GM12878 (cell line): ENCODE measurements at regions not wholly inside any gene's neighbourhood (a gene's known extent, or its start where the extent isn't known, plus 50 kb on each side); places are given as distances from the start of the nearest gene placed in this dataset.

Experiments used
- ATAC-seq: fragments of 200-7000 bp; cut with Tn5 transposase; 3 replicates; pipeline ENCODE4 v1.9.1; 2020; ENCODE audit warnings: mild to moderate bottlenecking, moderate library complexity
- BruUV-seq: library from RNA; stranded (reverse); fragments of 400-500 nt; replicated peaks from 2 replicates; lab custom pipeline; 2021; lab: Mats Ljungman, UMichigan
- CTCF ChIA-PET: fragments of 300-600 bp; sonication (Branson Sonifier 250); formaldehyde crosslinking; extraction: SDS; loops from one replicate; lab custom pipeline; 2021; ENCODE audit warnings: inconsistent platforms; lab: Yijun Ruan, JAX
- POLR2A ChIA-PET: fragments of 350-600 bp; formaldehyde crosslinking; extraction: SDS; loops from one replicate; lab custom pipeline; 2021; ENCODE audit warnings: inconsistent platforms; lab: Charles Lee
- RAD21 ChIA-PET: fragments of 300-600 bp; sonication (Branson Sonifier 250); formaldehyde crosslinking; loops from one replicate; lab custom pipeline; 2023; ENCODE audit warnings: antibody characterized with exemption; ENCODE audit not compliant: unreplicated experiment; lab: Charles Lee
- SMC1A ChIA-PET: fragments of 300-600 bp; sonication (Branson Sonifier 250); formaldehyde crosslinking; loops from one replicate; lab custom pipeline; 2023; ENCODE audit not compliant: unreplicated experiment, uncharacterized antibody; lab: Charles Lee
- DNase-seq: peaks from one replicate; pipeline ENCODE4 v3.0.0-alpha.2; 2011; ENCODE audit warnings: low read depth, low spot score
- FAIRE-seq: peaks from 3 replicates; lab custom pipeline; 2011; peaks lifted over from hg19 to GRCh38; lab: Jason Lieb, UNC
- H2AFZ ChIP-seq: 2 replicates; pipeline ENCODE4 v1.6.0; 2011; ENCODE audit warnings: low read depth, low read length, control low read depth; ENCODE audit not compliant: control insufficient read depth
- H3K27ac ChIP-seq: 2 replicates; pipeline ENCODE4 v1.5.1; 2011; ENCODE audit warnings: control low read depth; ENCODE audit not compliant: control insufficient read depth, insufficient read depth
- H3K27me3 ChIP-seq, 2 experiments: replicated peaks in 1 of 2; 2 replicates each; pipeline versions ENCODE4 v1.6.0 to v1.6.1; 2011; ENCODE audit warnings: low read length in 1 of 2; ENCODE audit not compliant: control insufficient read depth in 2 of 2, insufficient read depth in 2 of 2
- H3K36me3 ChIP-seq, 2 experiments: 2 replicates each; pipeline ENCODE4 v1.5.1; 2011; ENCODE audit warnings: low read length in 1 of 2; ENCODE audit not compliant: control insufficient read depth in 2 of 2, insufficient read depth in 2 of 2
- H3K4me1 ChIP-seq: 2 replicates; pipeline ENCODE4 v1.6.1; 2011; ENCODE audit warnings: mild to moderate bottlenecking, low read length, moderate library complexity, mixed read lengths; ENCODE audit not compliant: control insufficient read depth, insufficient read depth
- H3K4me2 ChIP-seq: 2 replicates; pipeline ENCODE4 v1.6.0; 2011; ENCODE audit warnings: control low read depth; ENCODE audit not compliant: control insufficient read depth, insufficient read depth
- H3K4me3 ChIP-seq: fragments of 200-600 bp; sonication (generic); 2 replicates; pipeline ENCODE4 v1.5.1; 2016
- H3K79me2 ChIP-seq: 2 replicates; pipeline ENCODE4 v1.6.0; 2011; ENCODE audit warnings: low read length; ENCODE audit not compliant: control insufficient read depth, insufficient read depth
- H3K9ac ChIP-seq: 2 replicates; pipeline ENCODE4 v1.8.0; 2011; ENCODE audit warnings: low read length, control low read depth, mixed read lengths; ENCODE audit not compliant: control insufficient read depth, insufficient read depth
- H3K9me3 ChIP-seq: replicated peaks from 3 replicates; pipeline ENCODE4 v1.5.1; 2011; ENCODE audit warnings: mild to moderate bottlenecking, low read length; ENCODE audit not compliant: control insufficient read depth, insufficient read depth
- H4K20me1 ChIP-seq: 2 replicates; pipeline ENCODE4 v1.6.0; 2011; ENCODE audit not compliant: control insufficient read depth, insufficient read depth
- ASH2L ChIP-seq: fragments of 300-600, 200-600 bp; sonication (generic); IDR thresholded peaks from 2 replicates; pipeline ENCODE4 v1.6.1; 2017; ENCODE audit warnings: low read depth, mild to moderate bottlenecking, borderline replicate concordance
- EED ChIP-seq: sonication (generic); IDR thresholded peaks from 2 replicates; pipeline ENCODE4 v1.6.1; 2016; ENCODE audit warnings: antibody characterized with exemption, low read depth
- FOXM1 ChIP-seq: IDR thresholded peaks from 2 replicates; pipeline ENCODE4 v1.6.1; 2012; ENCODE audit warnings: low read depth, mild to moderate bottlenecking, inconsistent platforms, low read length, moderate library complexity
- IRF4 ChIP-seq: IDR thresholded peaks from 2 replicates; pipeline ENCODE4 v1.6.1; 2011; ENCODE audit warnings: low read depth, low read length
- JUNB ChIP-seq: IDR thresholded peaks from 2 replicates; pipeline ENCODE4 v1.6.1; 2016; ENCODE audit warnings: antibody characterized with exemption, mild to moderate bottlenecking
- KAT2A ChIP-seq: conservative IDR thresholded peaks from 2 replicates; pipeline ENCODE4 v1.6.1; 2011; ENCODE audit warnings: low read depth, low read length; ENCODE audit not compliant: control insufficient read depth
- MEF2A ChIP-seq: IDR thresholded peaks from 2 replicates; pipeline ENCODE4 v1.6.1; 2011; ENCODE audit warnings: low read depth, mild to moderate bottlenecking, low read length, moderate library complexity; ENCODE audit not compliant: insufficient read depth
- NFIC ChIP-seq: IDR thresholded peaks from 2 replicates; pipeline ENCODE4 v1.6.1; 2012; ENCODE audit warnings: low read depth, mild to moderate bottlenecking, inconsistent platforms, low read length, moderate library complexity
- PKNOX1 ChIP-seq: fragments of 450-650 bp; IDR thresholded peaks from 2 replicates; pipeline ENCODE4 v1.6.1; 2016; ENCODE audit warnings: mild to moderate bottlenecking
- YBX1 ChIP-seq: fragments of 450-650 bp; IDR thresholded peaks from 2 replicates; pipeline ENCODE4 v1.6.1; 2016; ENCODE audit warnings: antibody characterized with exemption
- WGBS: methylation state at CpG from one replicate; pipeline ENCODE4 v1.1.6; 2016; ENCODE audit warnings: low lambda C conversion rate; ENCODE audit not compliant: insufficient replicate concordance, insufficient coverage; ENCODE audit errors: missing lambda C conversion rate; 5-methylcytosine and 5-hydroxymethylcytosine counted together
- in situ Hi-C: fragments of 300-500 bp; cut with MboI; formaldehyde crosslinking; loops from 9 replicates; pipeline ENCODE4 v1.14.3; 2018; ENCODE audit warnings: mixed read lengths
- intact Hi-C: fragments of 100-400 bp; cut with micrococcal nuclease; formaldehyde crosslinking; loops from one replicate; pipeline ENCODE4 v1.14.2; 2022; ENCODE audit not compliant: unreplicated experiment
- TF ChIP-seq, protein P1 (sequence below): fragments of 450-650 bp; IDR thresholded peaks from 2 replicates; pipeline ENCODE4 v1.6.1; 2018; ENCODE audit warnings: mild to moderate bottlenecking, low read depth, moderate library complexity; ENCODE audit not compliant: partially characterized antibody

DNA sequence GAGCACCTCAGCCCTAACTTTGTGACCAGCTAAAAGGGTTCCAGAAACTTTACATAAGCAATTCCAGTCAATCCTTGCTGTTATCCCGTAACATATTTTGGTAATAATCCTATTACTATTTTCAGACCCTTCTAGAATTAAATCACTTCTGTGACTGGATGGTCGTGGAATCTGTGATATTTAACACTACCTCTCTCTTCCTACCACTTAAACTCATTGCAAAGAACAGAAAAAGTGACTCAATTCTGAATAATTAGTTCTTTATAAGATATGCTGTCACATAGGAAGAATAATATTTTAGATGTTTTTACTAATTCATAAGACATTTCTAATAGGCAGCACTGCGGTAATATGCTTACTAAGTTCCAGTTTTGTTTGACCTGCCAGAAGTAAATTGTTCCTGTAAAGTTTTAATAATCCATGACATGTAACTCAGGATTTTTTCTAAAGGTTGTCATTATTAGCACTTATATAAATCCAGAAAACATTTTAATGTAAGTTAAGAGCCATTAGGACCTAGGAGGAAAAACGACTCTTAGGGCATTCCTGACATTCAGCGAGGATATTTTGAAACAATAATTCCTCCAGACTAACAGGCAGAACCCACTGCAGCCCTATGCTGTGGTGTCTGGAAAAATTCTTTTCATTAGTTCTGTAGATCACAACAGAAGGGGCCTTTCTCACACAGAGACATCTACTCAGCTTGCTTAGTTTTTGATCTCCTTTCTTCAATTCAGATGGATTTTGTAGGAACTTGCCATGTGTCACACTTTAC is 113.3 kb upstream of the MBNL1 start (continued):
- TF ChIP-seq FOXM1 (no peak), PKNOX1 (no peak), IRF4 (no peak), ASH2L (no peak), EED (no peak)

- POLR2A ChIA-PET, result no interaction called here
- no peaks in the 10 kb centered on the region for H3K36me3 ChIP-seq
- H3K79me2 ChIP-seq, result no peaks in the 10 kb centered on the region
- H3K4me3 ChIP-seq, result no peak overlapping the region
- ATAC-seq (peak; percentile 66), FAIRE-seq (no peak), DNase-seq (peak; percentile 4)
- RAD21 ChIA-PET, result interaction anchor here (1.0 kb wide), 1 partner anchor 81 kb away, joined by 3 read pairs; no protein-coding TSS in a partner anchor
- in situ Hi-C loops (no loop called here), intact Hi-C loops (no loop called here)
- H3K9me3 ChIP-seq, result no peaks in the 10 kb centered on the region; the same call in 2 of the 3 replicates
- H3K27ac ChIP-seq, result no peak overlapping the region
- TF ChIP-seq NFIC (peak; percentile 36; the same call in 1 of the 2 replicates), KAT2A (no peak), MEF2A (peak; percentile 80), YBX1 (no peak), JUNB (peak; percentile 63), FOXM1 (peak; percentile 45; the same call in 1 of the 2 replicates)
- TF ChIP-seq, protein P1, sequence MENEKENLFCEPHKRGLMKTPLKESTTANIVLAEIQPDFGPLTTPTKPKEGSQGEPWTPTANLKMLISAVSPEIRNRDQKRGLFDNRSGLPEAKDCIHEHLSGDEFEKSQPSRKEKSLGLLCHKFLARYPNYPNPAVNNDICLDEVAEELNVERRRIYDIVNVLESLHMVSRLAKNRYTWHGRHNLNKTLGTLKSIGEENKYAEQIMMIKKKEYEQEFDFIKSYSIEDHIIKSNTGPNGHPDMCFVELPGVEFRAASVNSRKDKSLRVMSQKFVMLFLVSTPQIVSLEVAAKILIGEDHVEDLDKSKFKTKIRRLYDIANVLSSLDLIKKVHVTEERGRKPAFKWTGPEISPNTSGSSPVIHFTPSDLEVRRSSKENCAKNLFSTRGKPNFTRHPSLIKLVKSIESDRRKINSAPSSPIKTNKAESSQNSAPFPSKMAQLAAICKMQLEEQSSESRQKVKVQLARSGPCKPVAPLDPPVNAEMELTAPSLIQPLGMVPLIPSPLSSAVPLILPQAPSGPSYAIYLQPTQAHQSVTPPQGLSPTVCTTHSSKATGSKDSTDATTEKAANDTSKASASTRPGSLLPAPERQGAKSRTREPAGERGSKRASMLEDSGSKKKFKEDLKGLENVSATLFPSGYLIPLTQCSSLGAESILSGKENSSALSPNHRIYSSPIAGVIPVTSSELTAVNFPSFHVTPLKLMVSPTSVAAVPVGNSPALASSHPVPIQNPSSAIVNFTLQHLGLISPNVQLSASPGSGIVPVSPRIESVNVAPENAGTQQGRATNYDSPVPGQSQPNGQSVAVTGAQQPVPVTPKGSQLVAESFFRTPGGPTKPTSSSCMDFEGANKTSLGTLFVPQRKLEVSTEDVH, result no peak
- peaks cover 3% of the 10 kb centered on the region; the same call in 1 of the 2 replicates for H3K4me1 ChIP-seq
- H4K20me1 ChIP-seq, result no peaks in the 10 kb centered on the region
- H3K4me2 ChIP-seq, result peak overlapping the region; percentile 47; the same call in 1 of the 2 replicates
- no peaks in the 10 kb centered on the region for H3K27me3 ChIP-seq
- 6% methylated on average over 3 of the region's 3 CpGs for WGBS
- H2AFZ ChIP-seq, result peak overlapping the region; percentile 28
- BruUV-seq, result no TSS peak
- SMC1A ChIA-PET, result interaction anchor here (0.7 to 1.9 kb wide), 3 partner anchors 9 to 315 kb away, joined by 3 to 4 read pairs (median 4); no protein-coding TSS in a partner anchor
- H3K9ac ChIP-seq, result no peak overlapping the region
- CTCF ChIA-PET, result interaction anchor here (0.6 to 1.6 kb wide), 3 partner anchors 85 to 315 kb away, joined by 3 to 4 read pairs (median 4); no protein-coding TSS in a partner anchor
Observed at GRCh38 chr3:152156880-152157279, 111.8 kb upstream of the MBNL1 start.
